ENCODE measurements at regions not wholly inside any gene's neighbourhood (a gene's known extent, or its start where the extent isn't known, plus 50 kb on each side); places are given as distances from the start of the nearest gene placed in this dataset.

DNA sequence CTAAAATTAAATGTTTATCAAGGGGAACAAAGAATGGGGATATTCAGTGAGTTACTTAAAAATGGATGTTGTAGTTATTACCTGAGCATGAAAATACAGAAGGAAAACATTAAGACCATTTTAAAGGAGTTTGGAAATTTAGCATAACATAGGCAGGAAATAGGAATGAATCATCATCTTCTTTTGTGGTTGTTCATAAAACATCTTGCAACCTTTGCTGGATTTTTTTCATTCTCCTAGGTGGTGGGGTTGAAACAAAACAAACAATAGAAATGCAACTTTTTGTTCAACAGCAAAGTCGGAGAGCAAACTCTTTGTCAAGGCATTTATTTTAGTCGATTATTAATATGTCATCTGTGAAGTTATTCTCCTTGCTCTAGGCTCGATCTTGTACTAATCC is 275.1 kb downstream of the IPO8 start:
- no peak for TF ChIP-seq JUND (IDR thresholded peaks at IDR 0.05; ENCODE audit: low read depth)
- in situ Hi-C loops (cut with HindIII; ENCODE audit: low pct_unique_long_range_greater_than_20kb, low sequenced_read_pairs), result no loop called here
- DNase-seq (ENCODE audit: low read depth in 1 of 2, low spot score in 1 of 2), result no peak

DNA sequence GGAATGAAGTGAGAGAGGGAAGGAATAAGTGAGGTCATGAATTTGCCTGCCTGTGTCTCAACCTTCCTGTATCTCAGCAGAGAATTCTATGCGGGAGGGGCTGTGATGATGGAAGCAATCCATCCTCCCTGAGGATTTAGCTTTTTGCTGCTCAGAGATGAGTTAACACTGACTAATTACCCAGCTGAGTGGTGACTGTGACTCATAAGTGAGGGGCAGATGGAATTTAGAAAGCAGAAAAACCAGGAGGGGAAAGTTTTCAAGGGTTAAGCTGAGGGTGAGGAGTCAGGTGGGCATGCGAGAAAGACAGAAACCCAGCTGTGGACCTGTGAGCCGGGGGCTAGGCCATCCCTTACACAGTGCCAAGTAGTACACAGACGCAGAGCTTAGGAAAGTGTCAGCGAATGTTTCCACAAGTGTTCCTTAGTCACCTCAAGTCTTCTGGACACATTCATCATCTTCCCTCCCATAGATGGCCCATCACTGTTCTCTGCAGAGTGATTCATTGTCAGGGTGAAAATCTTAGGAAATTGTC is 277.9 kb downstream of the IPO8 start:
- TF ChIP-seq JUND (IDR thresholded peaks at IDR 0.05; ENCODE audit: low read depth), result no peak
- no peak for DNase-seq (ENCODE audit: low read depth in 1 of 2, low spot score in 1 of 2)
- in situ Hi-C loops (cut with HindIII; ENCODE audit: low pct_unique_long_range_greater_than_20kb, low sequenced_read_pairs), result no loop called here

DNA sequence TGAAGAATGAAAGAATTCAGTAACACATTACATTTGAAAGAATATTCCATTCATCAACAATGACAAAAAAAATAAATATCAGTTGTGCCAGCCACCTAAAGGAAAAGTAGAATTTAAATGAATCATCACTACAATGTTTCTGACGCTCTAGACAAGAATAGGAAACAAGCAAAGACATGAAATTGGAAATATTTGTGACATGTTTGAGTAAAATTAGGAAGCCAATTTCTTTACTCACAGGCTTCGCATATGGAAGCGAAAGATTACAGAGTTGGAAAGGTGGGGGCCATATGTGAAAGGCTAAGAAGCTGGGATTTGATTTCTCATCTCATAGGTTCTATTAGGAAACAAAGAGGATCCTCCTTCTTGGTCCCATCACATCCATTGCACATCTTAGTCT is 279.0 kb downstream of the IPO8 start:
- in situ Hi-C loops (cut with HindIII; ENCODE audit: low pct_unique_long_range_greater_than_20kb, low sequenced_read_pairs), result no loop called here
- no peak for DNase-seq (ENCODE audit: low read depth in 1 of 2, low spot score in 1 of 2)
- TF ChIP-seq JUND (IDR thresholded peaks at IDR 0.05; ENCODE audit: low read depth), result no peak

DNA sequence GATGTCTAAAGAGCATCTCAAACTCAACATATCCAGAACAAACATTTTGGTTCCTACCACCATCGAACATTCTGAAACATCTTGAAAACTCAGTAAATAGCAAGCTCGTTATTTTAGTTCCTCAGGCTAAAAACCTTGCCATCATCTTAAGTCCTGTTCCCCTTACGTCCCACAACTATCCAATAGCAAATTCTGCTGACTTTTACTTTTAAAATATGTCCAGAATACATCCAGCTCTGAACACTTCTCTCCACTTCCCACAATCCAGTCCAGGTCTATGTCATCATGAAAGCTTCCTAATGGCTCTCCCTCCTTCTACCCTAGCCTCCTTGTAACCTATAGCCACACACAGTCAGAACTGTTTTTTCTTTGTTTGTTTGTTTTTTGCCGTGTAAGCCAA is 279.9 kb downstream of the IPO8 start:
- DNase-seq (ENCODE audit: low read depth in 1 of 2, low spot score in 1 of 2), result no peak
- in situ Hi-C loops (cut with HindIII; ENCODE audit: low pct_unique_long_range_greater_than_20kb, low sequenced_read_pairs), result no loop called here
- no peak for TF ChIP-seq JUND (IDR thresholded peaks at IDR 0.05; ENCODE audit: low read depth)

DNA sequence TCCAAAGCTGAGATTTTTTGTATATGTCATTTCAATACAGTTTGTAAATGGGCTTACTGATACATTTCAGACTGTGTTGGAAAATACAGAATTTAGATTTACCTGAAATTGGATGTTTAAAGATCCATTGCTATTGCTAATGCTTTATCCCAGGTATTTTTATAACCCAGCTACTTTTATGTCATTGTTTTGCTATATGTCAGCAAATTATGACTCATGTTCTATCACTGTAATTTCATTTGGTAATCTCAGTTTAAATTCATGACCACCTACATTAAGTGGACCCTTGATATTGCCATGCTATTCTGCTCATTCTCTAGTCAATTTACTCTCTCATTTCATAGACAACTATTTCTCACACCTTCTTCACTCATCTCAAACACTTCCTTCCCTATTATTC is 281.2 kb downstream of the IPO8 start:
- no peak for TF ChIP-seq JUND (IDR thresholded peaks at IDR 0.05; ENCODE audit: low read depth)
- no peak for DNase-seq (ENCODE audit: low read depth in 1 of 2, low spot score in 1 of 2)
- in situ Hi-C loops (cut with HindIII; ENCODE audit: low pct_unique_long_range_greater_than_20kb, low sequenced_read_pairs), result no loop called here

DNA sequence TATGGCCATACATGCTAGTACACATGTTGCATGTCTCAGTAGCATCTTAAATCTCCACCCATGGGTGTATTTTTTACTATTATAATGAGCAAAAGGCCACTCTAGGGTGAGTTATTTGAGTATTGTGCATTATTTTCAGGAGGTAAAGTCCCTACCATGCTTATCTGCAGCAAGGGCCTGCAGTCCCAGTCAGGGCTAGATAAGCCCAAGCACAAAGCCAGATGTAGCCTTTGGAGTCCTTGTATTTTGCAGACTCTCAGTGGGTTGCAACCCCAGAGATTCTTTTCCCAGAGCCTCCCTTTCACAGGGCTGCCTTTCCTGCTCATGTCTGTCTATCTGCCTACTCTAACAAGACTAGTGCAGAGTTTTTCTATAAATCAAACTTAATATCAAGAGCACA is 295.3 kb downstream of the IPO8 start:
- TF ChIP-seq JUND (IDR thresholded peaks at IDR 0.05; ENCODE audit: low read depth), result no peak
- in situ Hi-C loops (cut with HindIII; ENCODE audit: low pct_unique_long_range_greater_than_20kb, low sequenced_read_pairs), result no loop called here
- DNase-seq (ENCODE audit: low read depth in 1 of 2, low spot score in 1 of 2), result no peak

DNA sequence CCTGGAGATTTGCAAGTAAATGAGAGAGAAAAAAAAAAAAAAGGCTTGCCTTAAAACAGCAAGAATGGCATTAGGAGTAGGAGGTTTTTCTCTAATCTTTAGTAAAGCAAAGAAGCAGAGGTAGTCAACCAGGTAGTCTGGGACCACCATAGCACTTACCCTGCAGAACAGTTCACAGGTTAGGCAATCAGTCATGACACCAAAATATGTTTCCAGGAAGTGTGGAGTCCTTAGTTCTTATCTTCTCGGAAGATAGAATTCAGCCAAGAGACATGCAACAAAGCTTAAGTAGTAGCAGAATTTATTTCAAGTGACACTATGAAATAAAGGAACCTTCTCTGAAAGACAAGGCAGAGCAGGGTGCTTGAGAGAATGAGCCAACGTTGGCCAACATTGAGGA is 295.8 kb downstream of the IPO8 start:
- DNase-seq (ENCODE audit: low read depth in 1 of 2, low spot score in 1 of 2), result no peak
- no peak for TF ChIP-seq JUND (IDR thresholded peaks at IDR 0.05; ENCODE audit: low read depth)
- in situ Hi-C loops (cut with HindIII; ENCODE audit: low pct_unique_long_range_greater_than_20kb, low sequenced_read_pairs), result no loop called here

DNA sequence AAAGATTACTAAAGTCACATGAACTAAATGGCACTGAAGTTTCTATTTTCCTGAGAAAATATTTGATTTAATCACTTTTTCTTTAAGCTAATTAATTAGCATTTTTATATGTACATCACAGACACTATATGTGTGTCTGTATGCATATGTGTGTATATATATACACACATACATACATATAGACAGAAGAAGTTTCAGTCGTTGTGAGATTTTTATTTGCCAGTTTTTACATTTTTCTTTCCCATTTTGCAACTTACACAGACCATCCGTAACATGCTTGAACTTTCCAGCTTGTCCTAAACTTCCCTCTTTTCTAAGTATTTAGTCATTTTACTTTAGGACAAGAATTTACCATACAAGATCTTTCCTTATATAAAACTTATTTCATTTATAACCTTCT is 299.1 kb downstream of the IPO8 start:
- TF ChIP-seq JUND (IDR thresholded peaks at IDR 0.05; ENCODE audit: low read depth), result no peak
- in situ Hi-C loops (cut with HindIII; ENCODE audit: low pct_unique_long_range_greater_than_20kb, low sequenced_read_pairs), result no loop called here
- no peak for DNase-seq (ENCODE audit: low read depth in 1 of 2, low spot score in 1 of 2)

GRCh38 chr12:30395190-30395589 is 300.5 kb downstream of the IPO8 start:
- no peak for DNase-seq (ENCODE audit: low read depth in 1 of 2, low spot score in 1 of 2)
- TF ChIP-seq JUND (IDR thresholded peaks at IDR 0.05; ENCODE audit: low read depth), result no peak
- in situ Hi-C loops (cut with HindIII; ENCODE audit: low pct_unique_long_range_greater_than_20kb, low sequenced_read_pairs), result no loop called here

- in situ Hi-C loops (cut with HindIII; ENCODE audit: low pct_unique_long_range_greater_than_20kb, low sequenced_read_pairs), result no loop called here
- no peak for TF ChIP-seq JUND (IDR thresholded peaks at IDR 0.05; ENCODE audit: low read depth)
- no peak for DNase-seq (ENCODE audit: low read depth in 1 of 2, low spot score in 1 of 2)
Measured at GRCh38 chr12:30391766-30392366, 303.8 kb downstream of the IPO8 start.

GRCh38 chr12:30385706-30386105 is 310.0 kb downstream of the IPO8 start:
- no peak for TF ChIP-seq JUND (IDR thresholded peaks at IDR 0.05; ENCODE audit: low read depth)
- in situ Hi-C loops (cut with HindIII; ENCODE audit: low pct_unique_long_range_greater_than_20kb, low sequenced_read_pairs), result no loop called here
- no peak for DNase-seq (ENCODE audit: low read depth in 1 of 2, low spot score in 1 of 2)

- in situ Hi-C loops (cut with HindIII; ENCODE audit: low pct_unique_long_range_greater_than_20kb, low sequenced_read_pairs), result no loop called here
- DNase-seq (ENCODE audit: low read depth in 1 of 2, low spot score in 1 of 2), result no peak
- TF ChIP-seq JUND (IDR thresholded peaks at IDR 0.05; ENCODE audit: low read depth), result no peak
Measured at GRCh38 chr12:30384976-30385375, 310.7 kb downstream of the IPO8 start.

DNA sequence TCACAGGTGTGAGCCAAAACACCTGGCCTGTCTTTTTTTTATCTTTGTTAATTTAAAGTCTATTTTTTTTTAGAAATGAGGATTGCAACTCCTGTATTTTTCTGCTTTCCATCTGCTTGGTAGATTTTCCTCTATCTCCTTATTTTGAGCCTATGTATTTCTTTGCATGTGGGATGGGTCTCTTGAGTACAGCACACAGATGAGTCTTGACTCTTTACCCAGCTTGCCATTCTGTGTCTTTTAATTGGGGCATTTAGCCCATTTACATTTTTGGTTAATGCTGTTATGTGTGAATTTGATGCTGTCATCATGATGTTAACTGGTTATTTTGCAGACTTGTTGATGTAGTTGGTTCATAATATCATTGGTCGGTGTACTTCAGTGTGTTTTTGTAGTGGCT is 317.4 kb downstream of the IPO8 start:
- in situ Hi-C loops (cut with HindIII; ENCODE audit: low pct_unique_long_range_greater_than_20kb, low sequenced_read_pairs), result no loop called here
- DNase-seq (ENCODE audit: low read depth in 1 of 2, low spot score in 1 of 2), result no peak
- TF ChIP-seq JUND (IDR thresholded peaks at IDR 0.05; ENCODE audit: low read depth), result no peak

- DNase-seq (ENCODE audit: low read depth in 1 of 2, low spot score in 1 of 2), result no peak
- no peak for TF ChIP-seq JUND (IDR thresholded peaks at IDR 0.05; ENCODE audit: low read depth)
- in situ Hi-C loops (cut with HindIII; ENCODE audit: low pct_unique_long_range_greater_than_20kb, low sequenced_read_pairs), result no loop called here
Measured at GRCh38 chr12:30364822-30365221, 330.8 kb downstream of the IPO8 start.
